SK-N-MC (cell line): ENCODE measurements at regions not wholly inside any gene's neighbourhood (a gene's known extent, or its start where the extent isn't known, plus 50 kb on each side); places are given as distances from the start of the nearest gene placed in this dataset.

Source experiments
- DNase-seq: peaks from one replicate; pipeline ENCODE4 v3.0.0-alpha.2; 2011; ENCODE audit warnings: low read depth, low spot score
- H3K27ac ChIP-seq: fragments of 200-600 bp; sonication (generic); 2 replicates; pipeline ENCODE4 v1.5.1; 2016; ENCODE audit warnings: mixed run types
- H3K36me3 ChIP-seq: fragments of 200-600 bp; sonication (generic); 2 replicates; pipeline ENCODE4 v1.6.1; 2017; ENCODE audit warnings: antibody characterized with exemption, low read length, mixed read lengths; ENCODE audit not compliant: insufficient read depth
- H3K4me3 ChIP-seq: fragments of 200-600 bp; sonication (generic); 2 replicates; pipeline ENCODE4 v1.5.1; 2016
- H3K9ac ChIP-seq: fragments of 200-600 bp; sonication (generic); 2 replicates; pipeline ENCODE4 v1.8.0; 2017; ENCODE audit warnings: mixed run types, mixed read lengths; ENCODE audit not compliant: insufficient read length
- H3K9me3 ChIP-seq: fragments of 200-600 bp; sonication (generic); 2 replicates; pipeline ENCODE4 v1.6.1; 2017; ENCODE audit warnings: low read depth, mild to moderate bottlenecking, antibody characterized with exemption, low read length, moderate library complexity, mixed read lengths
- EZH2 ChIP-seq: fragments of 200-600 bp; sonication (generic); IDR thresholded peaks from one replicate; pipeline ENCODE4 v1.6.1; 2017; ENCODE audit warnings: antibody characterized with exemption
- FOXP2 ChIP-seq: optimal IDR thresholded peaks from 2 replicates; pipeline ENCODE3; 2011; ENCODE audit warnings: mild to moderate bottlenecking, moderate library complexity; ENCODE audit not compliant: insufficient read depth; ENCODE audit errors: extremely low read length, control extremely low read depth
- POLR2AphosphoS5 ChIP-seq: IDR thresholded peaks from 2 replicates; pipeline ENCODE4 v1.6.1; 2012; ENCODE audit warnings: mild to moderate bottlenecking, low read depth, low read length, borderline replicate concordance

GRCh38 chr12:47306130-47306529, 226.4 kb upstream of the AMIGO2 start:
- Histone ChIP-seq H3K36me3 (no peaks in the 10 kb centered on the region), H3K4me3 (no peak overlapping the region), H3K9ac (no peak overlapping the region), H3K27ac (no peak overlapping the region), H3K9me3 (no peaks in the 10 kb centered on the region)
- DNase-seq: no peak
- no peak for TF ChIP-seq EZH2
- no peak for TF ChIP-seq POLR2AphosphoS5
- TF ChIP-seq FOXP2: no peak

DNA sequence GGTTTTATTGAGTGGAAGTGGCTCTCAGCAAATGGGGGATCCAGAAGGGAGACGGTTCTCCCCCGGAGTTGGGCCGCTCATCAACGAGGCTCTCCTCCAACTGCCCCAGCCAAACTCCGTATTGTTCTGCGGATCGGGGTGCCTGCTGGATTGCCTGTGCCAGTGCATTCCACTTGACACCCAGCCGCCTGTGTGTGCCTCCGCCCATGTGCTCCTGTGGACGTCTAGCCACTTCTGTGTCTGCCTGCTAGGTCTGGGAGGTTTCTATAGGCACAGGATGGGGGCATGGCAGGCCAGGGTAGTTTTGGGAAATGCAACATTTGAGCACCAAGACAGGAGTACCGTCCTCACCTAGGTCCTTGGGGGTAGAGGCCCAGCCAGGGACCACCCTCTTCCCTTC, 225.7 kb upstream of the AMIGO2 start:
- H3K36me3 ChIP-seq: no peaks in the 10 kb centered on the region
- no peak overlapping the region for H3K9ac ChIP-seq
- no peak for TF ChIP-seq POLR2AphosphoS5
- TF ChIP-seq EZH2: no peak
- no peak for TF ChIP-seq FOXP2
- DNase-seq: no peak
- no peaks in the 10 kb centered on the region for H3K9me3 ChIP-seq
- H3K4me3 ChIP-seq: no peak overlapping the region
- no peak overlapping the region for H3K27ac ChIP-seq

DNA sequence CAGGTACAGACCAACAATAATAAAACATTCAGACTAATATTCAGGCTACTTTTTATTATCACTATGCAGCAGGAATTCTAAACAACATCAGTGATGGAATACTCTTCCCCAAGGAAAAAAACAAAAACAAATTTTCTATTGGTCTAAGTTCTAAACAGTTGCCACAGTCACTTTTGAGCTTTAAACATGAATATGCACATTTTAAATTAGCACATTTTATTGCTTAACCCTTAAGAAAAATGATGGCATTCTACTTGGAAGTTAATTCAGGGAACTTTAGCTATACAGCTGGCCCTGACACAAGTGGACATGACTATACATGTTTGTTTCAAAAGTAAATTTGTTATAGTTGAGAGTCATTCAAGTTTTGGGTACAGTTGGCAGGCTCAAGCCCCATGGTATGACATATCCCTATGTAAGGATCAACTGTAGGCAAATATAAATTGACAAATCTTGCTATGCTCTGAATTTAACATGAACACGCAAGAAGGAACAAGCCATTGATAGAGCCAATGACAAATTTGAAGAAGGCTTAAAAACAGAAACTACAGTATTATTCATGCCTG, 224.3 kb upstream of the AMIGO2 start:
- Histone ChIP-seq H3K27ac (no peak overlapping the region), H3K4me3 (no peak overlapping the region), H3K9ac (no peak overlapping the region), H3K9me3 (no peaks in the 10 kb centered on the region), H3K36me3 (no peaks in the 10 kb centered on the region)
- DNase-seq: no peak
- TF ChIP-seq EZH2 (no peak), POLR2AphosphoS5 (no peak), FOXP2 (no peak)

- Histone ChIP-seq H3K4me3 (no peak overlapping the region), H3K9me3 (no peaks in the 10 kb centered on the region), H3K9ac (no peak overlapping the region), H3K36me3 (no peaks in the 10 kb centered on the region), H3K27ac (no peak overlapping the region)
- DNase-seq: no peak
- TF ChIP-seq POLR2AphosphoS5 (no peak), FOXP2 (no peak), EZH2 (no peak)
Measured at GRCh38 chr12:47303207-47303606, 223.4 kb upstream of the AMIGO2 start.

GRCh38 chr12:47302111-47302671, 222.4 kb upstream of the AMIGO2 start:
- Histone ChIP-seq H3K9ac (no peak overlapping the region), H3K4me3 (no peak overlapping the region), H3K9me3 (no peaks in the 10 kb centered on the region), H3K27ac (no peak overlapping the region), H3K36me3 (no peaks in the 10 kb centered on the region)
- DNase-seq: no peak
- no peak for TF ChIP-seq FOXP2

DNA sequence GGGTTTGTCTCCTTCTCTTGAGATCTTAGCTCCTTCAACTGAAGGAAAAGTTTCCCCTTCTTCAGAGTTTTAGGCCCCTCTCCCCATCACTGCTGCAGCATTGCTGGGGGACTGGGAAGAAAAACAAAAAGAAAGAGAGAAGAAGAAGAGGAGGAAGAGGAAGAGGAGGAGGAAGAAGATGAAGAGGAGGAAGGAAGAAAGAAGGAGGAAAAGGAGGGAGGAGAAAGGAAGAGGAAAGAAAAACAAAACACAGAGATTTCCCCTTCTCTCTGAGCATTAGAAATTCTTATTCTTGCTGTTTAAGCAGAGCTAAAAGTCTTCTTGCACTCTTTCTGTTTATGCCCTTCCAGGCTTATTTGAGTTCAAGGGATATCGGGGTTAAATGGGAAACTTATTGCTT, 219.8 kb upstream of the AMIGO2 start:
- H3K36me3 ChIP-seq: no peaks in the 10 kb centered on the region
- peaks cover 3% of the 10 kb centered on the region; the same call in 1 of the 2 replicates for H3K9me3 ChIP-seq
- TF ChIP-seq FOXP2 (no peak), EZH2 (no peak), POLR2AphosphoS5 (no peak)
- H3K9ac ChIP-seq: no peak overlapping the region
- no peak overlapping the region for H3K27ac ChIP-seq
- H3K4me3 ChIP-seq: no peak overlapping the region
- DNase-seq: no peak

- Histone ChIP-seq H3K27ac (no peak overlapping the region), H3K4me3 (no peak overlapping the region), H3K9me3 (peaks cover 3% of the 10 kb centered on the region; the same call in 1 of the 2 replicates), H3K9ac (no peak overlapping the region), H3K36me3 (no peaks in the 10 kb centered on the region)
- no peak for DNase-seq
- no peak for TF ChIP-seq FOXP2
- no peak for TF ChIP-seq POLR2AphosphoS5
- no peak for TF ChIP-seq EZH2
Measured at GRCh38 chr12:47297993-47298392, 218.2 kb upstream of the AMIGO2 start.

DNA sequence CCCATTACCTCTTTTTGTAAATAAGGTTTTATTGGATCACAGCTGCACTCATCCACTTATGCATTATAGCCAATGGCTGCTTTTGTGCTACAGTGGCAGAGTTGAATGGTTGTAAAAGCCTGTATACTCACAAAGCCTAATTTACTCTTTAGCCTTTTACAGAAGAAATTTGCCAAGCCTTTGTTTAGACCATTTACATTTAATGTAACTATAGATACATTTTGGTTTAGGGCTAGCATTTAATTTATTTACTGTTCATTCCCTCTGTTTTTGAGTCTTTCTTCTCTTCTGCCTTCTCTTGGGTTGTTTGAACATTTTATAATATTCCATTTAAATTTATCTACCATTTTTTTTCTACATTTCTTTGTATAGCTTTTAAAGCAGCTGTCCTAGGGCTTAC, 217.1 kb upstream of the AMIGO2 start:
- Histone ChIP-seq H3K36me3 (no peaks in the 10 kb centered on the region), H3K9me3 (peaks cover 3% of the 10 kb centered on the region; the same call in 1 of the 2 replicates), H3K9ac (no peak overlapping the region), H3K27ac (no peak overlapping the region), H3K4me3 (no peak overlapping the region)
- TF ChIP-seq POLR2AphosphoS5: no peak
- TF ChIP-seq EZH2: no peak
- TF ChIP-seq FOXP2: no peak
- DNase-seq: no peak

DNA sequence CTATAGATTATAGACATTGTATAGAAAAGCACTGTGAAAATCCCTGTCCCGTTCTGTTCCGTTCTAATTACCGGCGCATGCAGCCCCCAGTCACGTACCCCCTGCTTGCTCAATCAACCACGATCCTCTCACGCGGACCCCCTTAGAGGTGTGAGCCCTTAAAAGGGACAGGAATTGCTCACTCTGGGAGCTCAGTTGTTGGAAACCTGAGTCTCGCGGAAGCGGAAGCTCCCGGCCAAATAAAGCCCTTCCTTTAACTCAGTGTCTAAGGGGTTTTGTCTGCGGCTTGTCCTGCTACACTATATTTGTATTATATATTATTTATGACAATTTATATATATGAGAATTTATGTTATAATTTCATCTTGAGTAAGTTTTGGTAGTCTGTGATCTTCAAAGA, 213.6 kb upstream of the AMIGO2 start:
- Histone ChIP-seq H3K4me3 (no peak overlapping the region), H3K9me3 (peaks cover 3% of the 10 kb centered on the region; the same call in 1 of the 2 replicates), H3K36me3 (no peaks in the 10 kb centered on the region), H3K9ac (no peak overlapping the region), H3K27ac (no peak overlapping the region)
- no peak for TF ChIP-seq EZH2
- TF ChIP-seq FOXP2: no peak
- no peak for TF ChIP-seq POLR2AphosphoS5
- DNase-seq: no peak
